WTC11 (cell line): ENCODE measurements at regions not wholly inside any gene's neighbourhood (a gene's known extent, or its start where the extent isn't known, plus 50 kb on each side); places are given as distances from the start of the nearest gene placed in this dataset.

Experiments used
- ATAC-seq: fragments of 200-7000 bp; cut with Tn5 transposase; 2 replicates; pipeline ENCODE4 v1.10.0; 2021; ENCODE audit warnings: mild to moderate bottlenecking, moderate library complexity
- CTCF ChIA-PET: fragments of 300-600 bp; sonication (Branson Sonifier 250); formaldehyde crosslinking; loops from one replicate; lab custom pipeline; 2021; ENCODE audit warnings: antibody characterized with exemption; lab: Charles Lee
- POLR2A ChIA-PET: fragments of 350-600 bp; sonication (Branson Sonifier 250); formaldehyde crosslinking; loops from one replicate; lab custom pipeline; 2021; ENCODE audit warnings: antibody characterized with exemption; lab: Charles Lee
- DNase-seq: peaks from one replicate; pipeline ENCODE4 v3.0.0; 2021; ENCODE audit warnings: low spot score
- H3K27ac Mint-ChIP-seq: 2 replicates; pipeline ENCODE4 v1.8.0; 2021; ENCODE audit warnings: mixed read lengths
- H3K27me3 Mint-ChIP-seq: 2 replicates; pipeline ENCODE4 v1.8.0; 2021; ENCODE audit warnings: low read depth, mild to moderate bottlenecking, moderate library complexity, mixed read lengths
- H3K36me3 Mint-ChIP-seq: 2 replicates; pipeline ENCODE4 v1.8.0; 2021; ENCODE audit warnings: mixed read lengths
- H3K4me1 Mint-ChIP-seq: 2 replicates; pipeline ENCODE4 v1.8.0; 2022; ENCODE audit warnings: mixed read lengths
- H3K4me3 Mint-ChIP-seq: 2 replicates; pipeline ENCODE4 v1.8.0; 2021; ENCODE audit warnings: mild to moderate bottlenecking, moderate library complexity, mixed read lengths
- H3K9me3 Mint-ChIP-seq: 2 replicates; pipeline ENCODE4 v1.8.0; 2021; ENCODE audit warnings: mixed read lengths
- CREM ChIP-seq: sonication (generic); formaldehyde crosslinking; IDR thresholded peaks from 2 replicates; pipeline ENCODE4 v1.8.1; 2022; ENCODE audit warnings: mild to moderate bottlenecking, missing genetic modification reagents, moderate library complexity
- ETV6 ChIP-seq: sonication (generic); formaldehyde crosslinking; IDR thresholded peaks from 2 replicates; pipeline ENCODE4 v1.8.1; 2022; ENCODE audit warnings: mild to moderate bottlenecking, missing genetic modification reagents
- FOXJ3 ChIP-seq: sonication (generic); formaldehyde crosslinking; IDR thresholded peaks from 2 replicates; pipeline ENCODE4 v1.9.0; 2021; ENCODE audit warnings: missing genetic modification reagents, mild to moderate bottlenecking, borderline replicate concordance
- GABPB1 ChIP-seq: sonication (generic); formaldehyde crosslinking; IDR thresholded peaks from 2 replicates; pipeline ENCODE4 v1.8.1; 2023; ENCODE audit warnings: mild to moderate bottlenecking, missing genetic modification reagents
- GRHL2 ChIP-seq: fragments of 250-450 bp; sonication (Bioruptor Pico); IDR thresholded peaks from 2 replicates; pipeline ENCODE4 v1.8.0; 2022; ENCODE audit warnings: mild to moderate bottlenecking, moderate library complexity; ENCODE audit not compliant: insufficient replicate concordance, severe bottlenecking
- KAT7 ChIP-seq: sonication (generic); formaldehyde crosslinking; IDR thresholded peaks from 2 replicates; pipeline ENCODE4 v1.8.1; 2023; ENCODE audit warnings: missing genetic modification reagents, mild to moderate bottlenecking, borderline replicate concordance
- MXD4 ChIP-seq: fragments of 250-450 bp; sonication (Bioruptor Pico); IDR thresholded peaks from 2 replicates; pipeline ENCODE4 v1.8.0; 2021; ENCODE audit warnings: mild to moderate bottlenecking, moderate library complexity, borderline replicate concordance
- NFE2L1 ChIP-seq: sonication (generic); formaldehyde crosslinking; IDR thresholded peaks from 2 replicates; pipeline ENCODE4 v1.8.1; 2023; ENCODE audit warnings: missing genetic modification reagents
- NR2C2 ChIP-seq: sonication (generic); formaldehyde crosslinking; IDR thresholded peaks from 2 replicates; pipeline ENCODE4 v1.8.0; 2022; ENCODE audit warnings: mild to moderate bottlenecking, missing genetic modification reagents
- RORB ChIP-seq: fragments of 250-450 bp; sonication (Bioruptor Pico); IDR thresholded peaks from 2 replicates; pipeline ENCODE4 v1.9.0; 2021; ENCODE audit warnings: mild to moderate bottlenecking
- SMAD3 ChIP-seq: sonication (generic); formaldehyde crosslinking; IDR thresholded peaks from 2 replicates; pipeline ENCODE4 v1.8.0; 2022; ENCODE audit warnings: missing genetic modification reagents, mild to moderate bottlenecking, borderline replicate concordance
- SP1 ChIP-seq: sonication (generic); formaldehyde crosslinking; conservative IDR thresholded peaks from 2 replicates; pipeline ENCODE4 v1.8.1; 2022; ENCODE audit warnings: missing genetic modification reagents
- TP53 ChIP-seq: sonication (generic); formaldehyde crosslinking; IDR thresholded peaks from 2 replicates; pipeline ENCODE4 v1.8.1; 2023; ENCODE audit warnings: mild to moderate bottlenecking, missing genetic modification reagents
- ZNF121 ChIP-seq: sonication (generic); formaldehyde crosslinking; IDR thresholded peaks from 2 replicates; pipeline ENCODE4 v1.8.0; 2023; ENCODE audit warnings: missing genetic modification reagents
- ZNF138 ChIP-seq: sonication (generic); formaldehyde crosslinking; conservative IDR thresholded peaks from 2 replicates; pipeline ENCODE4 v1.8.1; 2022; ENCODE audit warnings: mild to moderate bottlenecking, moderate library complexity, missing genetic modification reagents
- ZNF232 ChIP-seq: sonication (generic); formaldehyde crosslinking; IDR thresholded peaks from 2 replicates; pipeline ENCODE4 v1.8.0; 2022; ENCODE audit warnings: mild to moderate bottlenecking, missing genetic modification reagents
- ZNF317 ChIP-seq: sonication (generic); formaldehyde crosslinking; IDR thresholded peaks from 2 replicates; pipeline ENCODE4 v1.8.1; 2023; ENCODE audit warnings: low read depth, mild to moderate bottlenecking, moderate library complexity, missing genetic modification reagents, borderline replicate concordance
- ZNF416 ChIP-seq: fragments of 250-450 bp; sonication (Bioruptor Pico); IDR thresholded peaks from 2 replicates; pipeline ENCODE4 v1.9.0; 2021; ENCODE audit warnings: mild to moderate bottlenecking, inconsistent platforms
- ZNF671 ChIP-seq: fragments of 250-450 bp; sonication (Bioruptor Pico); IDR thresholded peaks from 2 replicates; pipeline ENCODE4 v1.8.0; 2021; ENCODE audit warnings: mild to moderate bottlenecking
- TF ChIP-seq, protein P1 (sequence below): sonication (generic); formaldehyde crosslinking; conservative IDR thresholded peaks from 2 replicates; pipeline ENCODE4 v1.8.1; 2023; ENCODE audit warnings: mild to moderate bottlenecking, low read depth, missing genetic modification reagents, moderate library complexity
- TF ChIP-seq, protein P2 (sequence below): sonication (generic); formaldehyde crosslinking; IDR thresholded peaks from 2 replicates; pipeline ENCODE4 v1.8.0; 2022; ENCODE audit warnings: mild to moderate bottlenecking, missing genetic modification reagents
- TF ChIP-seq, protein P3 (sequence below): fragments of 250-450 bp; sonication (Bioruptor Pico); IDR thresholded peaks from 2 replicates; pipeline ENCODE4 v1.9.0; 2021; ENCODE audit warnings: mild to moderate bottlenecking, borderline replicate concordance
- TF ChIP-seq, protein P4 (sequence below): sonication (generic); formaldehyde crosslinking; conservative IDR thresholded peaks from 2 replicates; pipeline ENCODE4 v1.8.1; 2022; ENCODE audit warnings: mild to moderate bottlenecking, missing genetic modification reagents
- TF ChIP-seq, protein P5 (sequence below): sonication (generic); formaldehyde crosslinking; IDR thresholded peaks from 2 replicates; pipeline ENCODE4 v1.8.0; 2023; ENCODE audit warnings: mild to moderate bottlenecking, missing genetic modification reagents
- TF ChIP-seq, protein P6 (sequence below): sonication (generic); formaldehyde crosslinking; IDR thresholded peaks from 2 replicates; pipeline ENCODE4 v1.8.0; 2022; ENCODE audit warnings: mild to moderate bottlenecking, missing genetic modification reagents

DNA sequence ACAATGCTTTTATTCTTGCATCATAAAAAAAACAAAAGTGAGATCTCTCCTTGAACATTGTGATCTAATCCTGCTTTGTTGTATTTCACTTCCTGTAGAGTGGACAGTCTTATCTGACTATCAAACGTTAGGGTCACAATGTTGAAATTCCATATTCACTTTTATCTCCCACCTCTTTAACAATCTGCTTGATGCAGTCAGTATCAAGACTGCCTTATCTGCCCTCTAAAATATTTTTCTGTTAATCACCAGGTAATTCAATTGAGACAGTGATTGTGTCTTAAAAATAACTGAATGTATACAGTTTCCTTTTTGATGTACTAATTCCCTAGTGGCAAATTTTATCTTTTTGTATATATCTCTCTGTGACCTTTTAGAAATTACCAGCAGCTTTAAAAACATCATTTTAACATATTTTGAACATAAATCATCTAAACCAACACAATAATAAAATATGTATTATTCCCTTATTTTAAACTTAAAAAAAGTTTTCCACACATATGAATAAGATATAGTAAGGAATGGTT, 143.1 kb upstream of the MPPED2 start:
- CTCF ChIA-PET, result no interaction called here
- no peak for ATAC-seq

DNA sequence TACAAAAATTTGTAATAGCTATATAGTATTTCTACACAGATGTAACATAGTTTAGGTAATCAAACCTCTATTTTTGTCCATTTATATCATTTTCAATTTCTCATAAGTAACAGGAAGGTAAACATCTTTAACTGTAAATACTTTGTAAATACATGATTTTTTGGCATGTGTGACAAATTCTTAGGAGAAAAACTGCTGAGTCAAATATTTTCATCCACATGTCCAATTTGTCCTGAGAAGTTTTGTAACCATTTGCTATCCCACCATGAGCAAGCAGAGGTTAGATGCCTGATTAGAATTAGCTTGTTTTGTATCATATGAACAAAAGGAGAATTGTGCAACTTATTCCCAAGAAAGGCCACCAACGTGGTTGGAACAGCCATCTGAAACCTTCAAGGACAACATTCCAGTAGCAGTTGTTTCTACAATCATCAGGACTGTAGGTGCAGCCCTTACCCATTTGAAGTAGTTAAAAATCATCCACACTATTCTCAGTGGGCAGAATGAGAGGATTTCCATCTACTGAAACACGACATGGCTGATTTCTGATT, 139.6 kb upstream of the MPPED2 start:
- Mint-ChIP-seq H3K4me1 (peaks cover 9% of the 10 kb centered on the region), H3K4me3 (no peak overlapping the region), H3K27ac (no peak overlapping the region), H3K9me3 (peaks cover 15% of the 10 kb centered on the region; the same call in 1 of the 2 replicates), H3K27me3 (no peaks in the 10 kb centered on the region), H3K36me3 (no peaks in the 10 kb centered on the region)
- ChIA-PET POLR2A (interaction anchor here (0.7 kb wide), 1 partner anchor 11 kb away, joined by 3 read pairs; no protein-coding TSS in a partner anchor), CTCF (no interaction called here)
- no peak for DNase-seq
- no peak for ATAC-seq
- TF ChIP-seq NR2C2 (CRISPR knock-in tag) (no peak), MXD4 (CRISPR knock-in tag) (no peak), ZNF671 (CRISPR knock-in tag) (no peak), SMAD3 (CRISPR knock-in tag) (no peak), ETV6 (CRISPR knock-in tag) (no peak), SP1 (no peak), ZNF416 (no peak), GABPB1 (CRISPR knock-in tag) (no peak), GRHL2 (CRISPR knock-in tag) (no peak), FOXJ3 (CRISPR knock-in tag) (no peak), ZNF317 (CRISPR knock-in tag) (no peak), TP53 (CRISPR knock-in tag) (no peak), ZNF121 (CRISPR knock-in tag) (no peak)
- TF ChIP-seq, protein P1, sequence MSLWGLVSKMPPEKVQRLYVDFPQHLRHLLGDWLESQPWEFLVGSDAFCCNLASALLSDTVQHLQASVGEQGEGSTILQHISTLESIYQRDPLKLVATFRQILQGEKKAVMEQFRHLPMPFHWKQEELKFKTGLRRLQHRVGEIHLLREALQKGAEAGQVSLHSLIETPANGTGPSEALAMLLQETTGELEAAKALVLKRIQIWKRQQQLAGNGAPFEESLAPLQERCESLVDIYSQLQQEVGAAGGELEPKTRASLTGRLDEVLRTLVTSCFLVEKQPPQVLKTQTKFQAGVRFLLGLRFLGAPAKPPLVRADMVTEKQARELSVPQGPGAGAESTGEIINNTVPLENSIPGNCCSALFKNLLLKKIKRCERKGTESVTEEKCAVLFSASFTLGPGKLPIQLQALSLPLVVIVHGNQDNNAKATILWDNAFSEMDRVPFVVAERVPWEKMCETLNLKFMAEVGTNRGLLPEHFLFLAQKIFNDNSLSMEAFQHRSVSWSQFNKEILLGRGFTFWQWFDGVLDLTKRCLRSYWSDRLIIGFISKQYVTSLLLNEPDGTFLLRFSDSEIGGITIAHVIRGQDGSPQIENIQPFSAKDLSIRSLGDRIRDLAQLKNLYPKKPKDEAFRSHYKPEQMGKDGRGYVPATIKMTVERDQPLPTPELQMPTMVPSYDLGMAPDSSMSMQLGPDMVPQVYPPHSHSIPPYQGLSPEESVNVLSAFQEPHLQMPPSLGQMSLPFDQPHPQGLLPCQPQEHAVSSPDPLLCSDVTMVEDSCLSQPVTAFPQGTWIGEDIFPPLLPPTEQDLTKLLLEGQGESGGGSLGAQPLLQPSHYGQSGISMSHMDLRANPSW (CRISPR knock-in tag), result no peak
- TF ChIP-seq, protein P2, sequence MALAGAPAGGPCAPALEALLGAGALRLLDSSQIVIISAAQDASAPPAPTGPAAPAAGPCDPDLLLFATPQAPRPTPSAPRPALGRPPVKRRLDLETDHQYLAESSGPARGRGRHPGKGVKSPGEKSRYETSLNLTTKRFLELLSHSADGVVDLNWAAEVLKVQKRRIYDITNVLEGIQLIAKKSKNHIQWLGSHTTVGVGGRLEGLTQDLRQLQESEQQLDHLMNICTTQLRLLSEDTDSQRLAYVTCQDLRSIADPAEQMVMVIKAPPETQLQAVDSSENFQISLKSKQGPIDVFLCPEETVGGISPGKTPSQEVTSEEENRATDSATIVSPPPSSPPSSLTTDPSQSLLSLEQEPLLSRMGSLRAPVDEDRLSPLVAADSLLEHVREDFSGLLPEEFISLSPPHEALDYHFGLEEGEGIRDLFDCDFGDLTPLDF (CRISPR knock-in tag), result no peak
- TF ChIP-seq, protein P3, sequence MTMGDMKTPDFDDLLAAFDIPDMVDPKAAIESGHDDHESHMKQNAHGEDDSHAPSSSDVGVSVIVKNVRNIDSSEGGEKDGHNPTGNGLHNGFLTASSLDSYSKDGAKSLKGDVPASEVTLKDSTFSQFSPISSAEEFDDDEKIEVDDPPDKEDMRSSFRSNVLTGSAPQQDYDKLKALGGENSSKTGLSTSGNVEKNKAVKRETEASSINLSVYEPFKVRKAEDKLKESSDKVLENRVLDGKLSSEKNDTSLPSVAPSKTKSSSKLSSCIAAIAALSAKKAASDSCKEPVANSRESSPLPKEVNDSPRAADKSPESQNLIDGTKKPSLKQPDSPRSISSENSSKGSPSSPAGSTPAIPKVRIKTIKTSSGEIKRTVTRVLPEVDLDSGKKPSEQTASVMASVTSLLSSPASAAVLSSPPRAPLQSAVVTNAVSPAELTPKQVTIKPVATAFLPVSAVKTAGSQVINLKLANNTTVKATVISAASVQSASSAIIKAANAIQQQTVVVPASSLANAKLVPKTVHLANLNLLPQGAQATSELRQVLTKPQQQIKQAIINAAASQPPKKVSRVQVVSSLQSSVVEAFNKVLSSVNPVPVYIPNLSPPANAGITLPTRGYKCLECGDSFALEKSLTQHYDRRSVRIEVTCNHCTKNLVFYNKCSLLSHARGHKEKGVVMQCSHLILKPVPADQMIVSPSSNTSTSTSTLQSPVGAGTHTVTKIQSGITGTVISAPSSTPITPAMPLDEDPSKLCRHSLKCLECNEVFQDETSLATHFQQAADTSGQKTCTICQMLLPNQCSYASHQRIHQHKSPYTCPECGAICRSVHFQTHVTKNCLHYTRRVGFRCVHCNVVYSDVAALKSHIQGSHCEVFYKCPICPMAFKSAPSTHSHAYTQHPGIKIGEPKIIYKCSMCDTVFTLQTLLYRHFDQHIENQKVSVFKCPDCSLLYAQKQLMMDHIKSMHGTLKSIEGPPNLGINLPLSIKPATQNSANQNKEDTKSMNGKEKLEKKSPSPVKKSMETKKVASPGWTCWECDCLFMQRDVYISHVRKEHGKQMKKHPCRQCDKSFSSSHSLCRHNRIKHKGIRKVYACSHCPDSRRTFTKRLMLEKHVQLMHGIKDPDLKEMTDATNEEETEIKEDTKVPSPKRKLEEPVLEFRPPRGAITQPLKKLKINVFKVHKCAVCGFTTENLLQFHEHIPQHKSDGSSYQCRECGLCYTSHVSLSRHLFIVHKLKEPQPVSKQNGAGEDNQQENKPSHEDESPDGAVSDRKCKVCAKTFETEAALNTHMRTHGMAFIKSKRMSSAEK (CRISPR knock-in tag), result no peak
- TF ChIP-seq, protein P4, sequence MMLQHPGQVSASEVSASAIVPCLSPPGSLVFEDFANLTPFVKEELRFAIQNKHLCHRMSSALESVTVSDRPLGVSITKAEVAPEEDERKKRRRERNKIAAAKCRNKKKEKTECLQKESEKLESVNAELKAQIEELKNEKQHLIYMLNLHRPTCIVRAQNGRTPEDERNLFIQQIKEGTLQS (CRISPR knock-in tag), result no peak

More for the DNA sequence above, 143.1 kb upstream of the MPPED2 start:
- Mint-ChIP-seq H3K4me1 (peaks cover 9% of the 10 kb centered on the region), H3K36me3 (no peaks in the 10 kb centered on the region), H3K27me3 (no peaks in the 10 kb centered on the region), H3K9me3 (no peaks in the 10 kb centered on the region), H3K4me3 (no peak overlapping the region), H3K27ac (no peak overlapping the region)
- DNase-seq, result no peak
- TF ChIP-seq SMAD3 (CRISPR knock-in tag) (no peak), NFE2L1 (CRISPR knock-in tag) (no peak), KAT7 (CRISPR knock-in tag) (no peak), RORB (CRISPR knock-in tag) (no peak), ZNF138 (no peak), TP53 (CRISPR knock-in tag) (no peak), ETV6 (CRISPR knock-in tag) (no peak), ZNF232 (CRISPR knock-in tag) (no peak), CREM (CRISPR knock-in tag) (no peak)
- TF ChIP-seq, protein P5, sequence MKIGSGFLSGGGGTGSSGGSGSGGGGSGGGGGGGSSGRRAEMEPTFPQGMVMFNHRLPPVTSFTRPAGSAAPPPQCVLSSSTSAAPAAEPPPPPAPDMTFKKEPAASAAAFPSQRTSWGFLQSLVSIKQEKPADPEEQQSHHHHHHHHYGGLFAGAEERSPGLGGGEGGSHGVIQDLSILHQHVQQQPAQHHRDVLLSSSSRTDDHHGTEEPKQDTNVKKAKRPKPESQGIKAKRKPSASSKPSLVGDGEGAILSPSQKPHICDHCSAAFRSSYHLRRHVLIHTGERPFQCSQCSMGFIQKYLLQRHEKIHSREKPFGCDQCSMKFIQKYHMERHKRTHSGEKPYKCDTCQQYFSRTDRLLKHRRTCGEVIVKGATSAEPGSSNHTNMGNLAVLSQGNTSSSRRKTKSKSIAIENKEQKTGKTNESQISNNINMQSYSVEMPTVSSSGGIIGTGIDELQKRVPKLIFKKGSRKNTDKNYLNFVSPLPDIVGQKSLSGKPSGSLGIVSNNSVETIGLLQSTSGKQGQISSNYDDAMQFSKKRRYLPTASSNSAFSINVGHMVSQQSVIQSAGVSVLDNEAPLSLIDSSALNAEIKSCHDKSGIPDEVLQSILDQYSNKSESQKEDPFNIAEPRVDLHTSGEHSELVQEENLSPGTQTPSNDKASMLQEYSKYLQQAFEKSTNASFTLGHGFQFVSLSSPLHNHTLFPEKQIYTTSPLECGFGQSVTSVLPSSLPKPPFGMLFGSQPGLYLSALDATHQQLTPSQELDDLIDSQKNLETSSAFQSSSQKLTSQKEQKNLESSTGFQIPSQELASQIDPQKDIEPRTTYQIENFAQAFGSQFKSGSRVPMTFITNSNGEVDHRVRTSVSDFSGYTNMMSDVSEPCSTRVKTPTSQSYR (CRISPR knock-in tag), result no peak
- TF ChIP-seq, protein P6, sequence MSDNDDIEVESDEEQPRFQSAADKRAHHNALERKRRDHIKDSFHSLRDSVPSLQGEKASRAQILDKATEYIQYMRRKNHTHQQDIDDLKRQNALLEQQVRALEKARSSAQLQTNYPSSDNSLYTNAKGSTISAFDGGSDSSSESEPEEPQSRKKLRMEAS, result no peak
- POLR2A ChIA-PET, result no interaction called here
